WERI-Rb-1 (cell line): ENCODE measurements at regions not wholly inside any gene's neighbourhood (a gene's known extent, or its start where the extent isn't known, plus 50 kb on each side); places are given as distances from the start of the nearest gene placed in this dataset.

Source experiments
- DNase-seq: peaks from one replicate; pipeline ENCODE4 v3.0.0-alpha.2; 2020
- H3K27ac ChIP-seq: fragments of 250-450 bp; sonication (Bioruptor Pico); 2 replicates; pipeline ENCODE4 v1.5.1; 2020; ENCODE audit warnings: mild to moderate bottlenecking, moderate library complexity
- H3K27me3 ChIP-seq: fragments of 250-450 bp; sonication (Bioruptor Pico); 2 replicates; pipeline ENCODE4 v1.5.1; 2021; ENCODE audit warnings: mild to moderate bottlenecking, low read depth, moderate library complexity; ENCODE audit not compliant: insufficient read depth, severe bottlenecking
- H3K36me3 ChIP-seq: fragments of 250-450 bp; sonication (Bioruptor Pico); 2 replicates; pipeline ENCODE4 v1.5.1; 2020; ENCODE audit warnings: mild to moderate bottlenecking, moderate library complexity
- H3K4me3 ChIP-seq: 2 replicates; pipeline ENCODE4 v1.5.1; 2011; ENCODE audit warnings: low read depth, mild to moderate bottlenecking, control low read depth, low read length
- H3K9me3 ChIP-seq: fragments of 250-450 bp; sonication (Bioruptor Pico); 2 replicates; pipeline ENCODE4 v1.5.1; 2021; ENCODE audit warnings: mild to moderate bottlenecking, moderate library complexity; ENCODE audit not compliant: severe bottlenecking
- CTCF ChIP-seq: IDR thresholded peaks from 2 replicates; pipeline ENCODE4 v1.5.1; 2011; ENCODE audit warnings: low read depth, mild to moderate bottlenecking, control low read depth, inconsistent platforms, low read length

GRCh38 chr18:78237864-78238263, 741.8 kb upstream of the SALL3 start:
- Histone ChIP-seq H3K27ac (no peak overlapping the region), H3K4me3 (no peak overlapping the region), H3K36me3 (no peaks in the 10 kb centered on the region), H3K27me3 (no peaks in the 10 kb centered on the region), H3K9me3 (no peaks in the 10 kb centered on the region)
- no peak for TF ChIP-seq CTCF
- no peak for DNase-seq

DNA sequence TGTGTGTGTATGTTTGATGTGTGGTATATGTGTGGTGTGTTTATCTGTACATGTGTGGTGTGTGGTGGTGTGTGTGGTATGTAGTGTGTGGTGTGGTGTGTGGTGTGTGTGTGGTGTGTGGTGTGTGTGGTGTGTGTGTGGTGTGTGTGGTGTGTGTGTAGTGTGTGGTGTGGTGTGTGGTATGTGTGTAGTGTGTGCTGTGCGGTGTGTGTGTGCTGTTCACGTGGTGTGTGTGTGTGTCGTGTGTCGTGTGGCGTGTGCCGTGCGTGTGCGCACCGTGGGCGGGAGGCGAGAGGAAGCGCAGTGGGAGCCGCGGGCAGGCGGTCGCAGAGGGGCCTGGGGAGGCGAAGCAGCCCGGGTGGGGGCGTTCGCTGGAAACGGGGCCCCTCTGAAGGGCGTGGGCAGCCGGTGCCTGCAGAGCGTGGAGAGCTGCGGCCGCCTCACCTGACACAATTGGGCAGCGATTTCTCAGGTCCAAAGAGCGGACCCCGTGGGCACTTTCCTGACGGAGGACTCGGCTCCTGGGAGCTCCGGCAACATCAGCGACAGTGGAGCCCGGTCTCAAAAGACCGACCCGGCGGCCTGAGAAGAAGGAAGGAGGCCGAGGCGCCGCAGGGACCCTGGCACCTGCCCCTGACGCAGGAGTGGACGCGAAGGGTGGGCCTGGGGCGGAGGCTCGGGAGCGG, 741.1 kb upstream of the SALL3 start:
- Histone ChIP-seq H3K9me3 (no peaks in the 10 kb centered on the region), H3K27ac (peak overlapping the region; percentile 96), H3K27me3 (no peaks in the 10 kb centered on the region), H3K36me3 (no peaks in the 10 kb centered on the region), H3K4me3 (no peak overlapping the region)
- DNase-seq, result no peak
- TF ChIP-seq CTCF, result no peak

DNA sequence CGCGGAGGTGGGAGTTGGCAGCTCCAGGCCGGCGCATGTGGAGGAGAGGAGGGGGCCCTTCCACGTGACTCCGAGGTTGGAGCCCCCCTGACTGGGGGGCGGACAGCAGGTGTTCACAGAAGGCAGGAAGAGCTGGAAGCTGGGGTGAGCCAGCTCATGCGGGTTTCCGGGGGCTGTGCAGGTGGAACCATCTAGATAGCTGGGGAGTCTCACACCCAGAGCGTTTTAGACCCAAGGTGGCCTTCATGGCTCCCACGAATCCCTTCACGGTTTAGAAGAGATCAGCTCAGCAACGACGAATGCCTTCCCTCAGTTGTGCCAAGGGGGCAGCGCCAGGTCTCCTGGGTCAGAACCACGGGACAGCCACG, 740.5 kb upstream of the SALL3 start:
- DNase-seq, result no peak
- TF ChIP-seq CTCF, result no peak

GRCh38 chr18:78240101-78240500, 739.5 kb upstream of the SALL3 start:
- peak; percentile 76 for DNase-seq
- no peak for TF ChIP-seq CTCF
- Histone ChIP-seq H3K36me3 (no peaks in the 10 kb centered on the region), H3K27ac (peak overlapping the region; percentile 96), H3K9me3 (no peaks in the 10 kb centered on the region), H3K4me3 (peak overlapping the region; percentile 45), H3K27me3 (no peaks in the 10 kb centered on the region)

More for the DNA sequence above, 740.5 kb upstream of the SALL3 start:
- peak overlapping the region; percentile 96 for H3K27ac ChIP-seq
- no peaks in the 10 kb centered on the region for H3K9me3 ChIP-seq
- H3K4me3 ChIP-seq, result no peak overlapping the region
- no peaks in the 10 kb centered on the region for H3K27me3 ChIP-seq
- H3K36me3 ChIP-seq, result no peaks in the 10 kb centered on the region

DNA sequence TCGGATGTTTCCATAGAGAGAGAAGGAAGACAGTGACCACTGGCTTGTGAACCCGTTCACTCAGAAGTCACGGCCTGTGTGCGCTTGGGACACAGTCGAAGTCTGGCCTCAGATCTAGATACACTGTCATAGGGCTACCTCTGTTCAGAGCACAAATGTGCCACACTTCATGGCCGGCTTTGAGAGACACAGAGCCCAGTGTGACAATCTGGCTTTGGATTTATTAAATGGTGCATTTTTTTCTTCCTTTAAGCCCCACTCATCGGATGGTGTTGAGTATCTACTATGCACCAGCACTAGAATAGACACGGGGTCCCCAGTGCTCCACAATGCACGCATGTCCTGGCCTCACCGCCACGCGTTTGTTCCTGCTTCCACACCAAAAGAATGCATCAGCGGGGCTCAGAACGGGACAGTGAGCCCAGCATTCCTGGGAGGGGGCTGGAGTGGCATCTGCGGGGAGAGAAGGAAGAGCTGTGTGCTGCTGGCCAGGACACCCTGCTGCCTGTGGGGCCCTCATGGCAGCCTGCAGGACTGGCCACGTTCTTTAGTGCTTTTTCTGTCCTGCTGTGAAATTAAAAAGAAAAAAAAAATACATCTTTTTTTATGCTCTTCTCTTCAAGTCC, 738.9 kb upstream of the SALL3 start:
- H3K4me3 ChIP-seq, result peak overlapping the region; percentile 45
- H3K27me3 ChIP-seq, result no peaks in the 10 kb centered on the region
- no peaks in the 10 kb centered on the region for H3K9me3 ChIP-seq
- no peaks in the 10 kb centered on the region for H3K36me3 ChIP-seq
- TF ChIP-seq CTCF, result no peak
- peak overlapping the region; percentile 96 for H3K27ac ChIP-seq
- peak; percentile 75 for DNase-seq
